ENCODE measurements at regions not wholly inside any gene's neighbourhood (a gene's known extent, or its start where the extent isn't known, plus 50 kb on each side); places are given as distances from the start of the nearest gene placed in this dataset.

DNA sequence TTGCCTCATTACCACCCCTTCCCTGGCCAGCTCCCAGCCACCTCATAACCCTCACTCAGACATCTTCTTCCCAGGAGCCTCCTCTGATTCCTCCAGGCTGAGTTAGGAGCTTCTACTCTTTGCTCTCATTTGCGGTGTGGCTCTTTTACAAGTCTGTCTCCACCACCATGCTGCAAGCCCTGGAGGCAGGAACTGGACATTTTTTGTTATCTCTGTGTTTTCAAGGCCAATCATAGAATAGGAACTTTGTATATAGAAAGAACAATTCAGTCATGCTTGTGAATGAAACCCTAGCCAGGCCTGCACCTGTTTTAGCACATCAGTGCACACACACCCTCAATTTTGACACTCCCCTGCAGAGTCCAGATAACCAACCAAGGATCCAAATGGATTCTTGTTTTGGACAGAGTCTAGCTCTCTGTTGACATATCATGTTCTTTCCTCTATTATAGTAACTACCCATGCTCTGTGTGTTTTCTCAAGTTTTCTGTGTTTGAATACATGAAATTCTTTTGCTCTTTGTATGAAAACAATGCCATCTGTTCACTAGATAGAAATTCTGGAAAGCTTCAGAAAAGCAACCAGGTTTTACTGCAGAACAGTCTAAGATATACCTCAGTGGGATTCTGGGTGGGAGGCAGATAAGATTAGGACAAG is 60.9 kb upstream of the ZNF648 start:
- no peak for DNase-seq (ENCODE audit: low spot score)

GRCh38 chr1:182121787-182122186 is 60.3 kb upstream of the ZNF648 start:
- no peak for DNase-seq (ENCODE audit: low spot score)

- DNase-seq (ENCODE audit: low spot score): peak; percentile 89
Measured at GRCh38 chr1:182120411-182121258, 59.1 kb upstream of the ZNF648 start.

DNA sequence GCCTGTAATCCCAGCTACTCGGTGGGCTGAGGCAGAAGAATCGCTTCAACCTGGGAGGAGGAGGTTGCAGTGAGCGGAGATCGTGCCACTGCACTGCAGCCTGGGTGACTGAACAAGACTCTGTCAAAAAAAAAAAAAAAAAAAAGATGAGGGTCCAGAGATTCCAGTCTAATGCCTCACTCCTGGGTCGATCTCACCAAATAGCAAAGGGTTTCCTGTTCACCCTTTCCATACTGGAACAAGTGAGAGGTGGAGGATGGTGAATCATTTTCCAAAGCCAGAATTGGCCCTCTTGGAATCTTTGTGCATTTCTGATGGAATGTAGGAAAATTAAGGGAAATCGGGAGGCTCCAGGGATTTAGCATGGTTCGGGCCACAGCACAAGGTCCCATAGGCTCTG is 58.1 kb upstream of the ZNF648 start:
- no peak for DNase-seq (ENCODE audit: low spot score)

GRCh38 chr1:182118851-182119250 is 57.3 kb upstream of the ZNF648 start:
- no peak for DNase-seq (ENCODE audit: low spot score)

- DNase-seq (ENCODE audit: low spot score): no peak
Measured at GRCh38 chr1:182114627-182115023, 53.1 kb upstream of the ZNF648 start.

DNA sequence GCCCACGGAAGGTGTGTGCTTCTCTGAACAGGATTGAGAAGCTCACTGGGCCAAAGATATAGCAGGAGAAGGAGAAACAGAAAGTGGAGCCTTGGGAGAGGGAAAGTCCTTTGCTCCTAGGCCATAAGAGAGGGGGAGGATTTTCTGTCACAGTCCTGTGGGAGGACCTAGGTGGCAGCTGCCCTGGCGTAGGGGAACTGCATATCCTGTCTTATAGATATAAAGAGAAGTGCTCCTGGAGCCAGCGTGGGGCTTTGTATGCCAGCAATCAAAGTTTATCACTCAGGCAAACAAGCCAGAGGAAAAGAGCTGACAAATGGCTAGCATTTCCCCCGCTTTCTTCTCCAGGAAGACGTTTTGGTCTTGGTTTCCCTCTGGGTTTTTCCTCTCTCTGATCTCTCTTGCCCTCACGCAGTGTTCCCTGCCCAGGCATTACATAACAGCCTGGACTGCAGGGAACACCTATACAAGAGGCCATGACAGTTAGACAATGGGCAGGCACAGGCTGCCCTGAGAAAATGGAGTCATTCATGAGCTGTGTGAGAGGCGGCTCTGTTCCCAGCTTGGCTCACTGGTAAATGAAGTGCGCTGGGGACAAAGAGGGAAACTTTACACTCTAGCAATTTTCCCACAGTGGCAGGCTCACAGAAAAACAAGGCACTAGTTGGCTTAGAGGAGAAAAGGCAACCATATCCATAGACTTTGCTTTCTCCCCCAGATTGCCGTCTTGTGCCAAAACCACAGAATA is 52.5 kb upstream of the ZNF648 start:
- peak; percentile 98 for DNase-seq (ENCODE audit: low spot score)

DNA sequence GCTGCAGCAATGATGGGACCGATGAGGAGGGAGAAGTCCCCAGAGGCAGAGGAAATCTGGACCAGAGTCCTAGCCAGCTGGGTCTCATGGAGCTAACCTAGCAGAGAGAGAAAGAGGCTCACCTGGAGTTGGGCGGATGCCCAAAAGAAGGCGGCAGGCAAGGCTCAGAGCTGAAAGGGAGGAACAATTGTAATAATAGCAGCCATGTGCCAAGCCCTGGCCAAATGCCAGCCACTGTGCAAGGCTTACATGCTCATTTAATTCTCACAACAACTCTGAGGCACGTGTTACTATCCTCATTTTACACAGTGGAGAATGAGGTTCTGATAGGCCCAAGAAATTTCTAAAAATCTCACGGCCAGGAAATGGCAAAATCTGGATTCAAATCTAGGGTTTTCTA is 50.0 kb upstream of the ZNF648 start:
- DNase-seq (ENCODE audit: low spot score): no peak
